ENCODE measurements at regions not wholly inside any gene's neighbourhood (a gene's known extent, or its start where the extent isn't known, plus 50 kb on each side); places are given as distances from the start of the nearest gene placed in this dataset.

GRCh38 chr7:45365341-45365740 is 207.8 kb downstream of the RAMP3 start:
- ATAC-seq (no peak), DNase-seq (no peak)
- H3K4me3 ChIP-seq = no peak overlapping the region
- H3K4me1 ChIP-seq = no peaks in the 10 kb centered on the region
- no peak for TF ChIP-seq CTCF (IDR thresholded peaks at IDR 0.05)
- intact Hi-C loops (cut with DNase I) = no loop called here
- no peak overlapping the region for H3K27ac ChIP-seq
- H3K36me3 ChIP-seq = no peaks in the 10 kb centered on the region
- H3K9me3 ChIP-seq = no peaks in the 10 kb centered on the region
- no peaks in the 10 kb centered on the region for H3K27me3 ChIP-seq (ENCODE audit: low read depth)

GRCh38 chr7:45366475-45366874 is 207.7 kb upstream of the ADCY1 start:
- Histone ChIP-seq H3K27me3 (ENCODE audit: low read depth) (no peaks in the 10 kb centered on the region), H3K36me3 (no peaks in the 10 kb centered on the region), H3K9me3 (no peaks in the 10 kb centered on the region), H3K27ac (no peak overlapping the region), H3K4me1 (no peaks in the 10 kb centered on the region), H3K4me3 (no peak overlapping the region)
- intact Hi-C loops (cut with DNase I) = no loop called here
- no peak for TF ChIP-seq CTCF (IDR thresholded peaks at IDR 0.05)
- DNase-seq (no peak), ATAC-seq (no peak)

GRCh38 chr7:45367026-45367425 is 207.1 kb upstream of the ADCY1 start:
- H3K27ac ChIP-seq = no peak overlapping the region
- intact Hi-C loops (cut with DNase I) = no loop called here
- no peaks in the 10 kb centered on the region for H3K4me1 ChIP-seq
- H3K4me3 ChIP-seq = no peak overlapping the region
- no peak for ATAC-seq
- H3K36me3 ChIP-seq = no peaks in the 10 kb centered on the region
- no peak for TF ChIP-seq CTCF (IDR thresholded peaks at IDR 0.05)
- no peaks in the 10 kb centered on the region for H3K27me3 ChIP-seq (ENCODE audit: low read depth)
- no peak for DNase-seq
- H3K9me3 ChIP-seq = no peaks in the 10 kb centered on the region

DNA sequence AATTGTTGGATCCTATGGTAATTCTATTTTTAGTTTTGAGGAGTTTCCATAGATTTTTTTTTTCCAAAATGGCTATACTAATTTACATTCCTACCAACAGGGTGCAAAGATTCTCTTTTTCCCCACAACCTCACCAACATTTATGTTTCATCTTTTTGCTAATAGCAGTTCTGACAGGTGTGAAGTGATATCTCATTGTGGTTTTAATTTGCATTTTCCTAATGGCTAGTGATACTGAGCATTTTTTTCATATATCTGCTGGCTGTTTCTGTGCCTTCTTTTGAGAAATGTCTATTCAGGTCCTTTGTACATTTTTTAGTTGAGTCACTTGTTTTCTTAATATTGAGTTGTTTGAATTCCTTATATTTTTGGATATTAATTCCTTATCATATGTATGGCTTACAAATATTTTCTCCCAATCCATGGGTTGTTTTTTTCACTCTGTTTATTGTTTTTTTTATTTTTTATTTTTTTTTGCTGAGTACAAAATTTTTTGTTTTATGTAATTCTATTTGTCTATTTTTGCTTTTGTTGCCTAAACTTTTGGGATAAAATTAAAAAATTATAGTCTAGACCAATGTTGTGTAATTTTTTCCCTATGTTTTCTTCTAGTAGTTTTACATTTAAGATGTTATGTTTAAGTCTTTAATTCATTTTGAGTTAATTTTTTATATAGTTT is 205.9 kb upstream of the ADCY1 start:
- H3K36me3 ChIP-seq = no peaks in the 10 kb centered on the region
- no peak for TF ChIP-seq CTCF (IDR thresholded peaks at IDR 0.05)
- no peaks in the 10 kb centered on the region for H3K4me1 ChIP-seq
- intact Hi-C loops (cut with DNase I) = no loop called here
- no peaks in the 10 kb centered on the region for H3K27me3 ChIP-seq (ENCODE audit: low read depth)
- ATAC-seq (no peak), DNase-seq (no peak)
- H3K4me3 ChIP-seq = no peak overlapping the region
- no peak overlapping the region for H3K27ac ChIP-seq
- no peaks in the 10 kb centered on the region for H3K9me3 ChIP-seq

- DNase-seq (no peak), ATAC-seq (no peak)
- Histone ChIP-seq H3K9me3 (no peaks in the 10 kb centered on the region), H3K27me3 (ENCODE audit: low read depth) (no peaks in the 10 kb centered on the region), H3K4me1 (no peaks in the 10 kb centered on the region), H3K36me3 (no peaks in the 10 kb centered on the region), H3K4me3 (no peak overlapping the region), H3K27ac (no peak overlapping the region)
- TF ChIP-seq CTCF (IDR thresholded peaks at IDR 0.05) = no peak
- intact Hi-C loops (cut with DNase I) = no loop called here
Observed at GRCh38 chr7:45384499-45384898, 189.7 kb upstream of the ADCY1 start.

Data from lower lobe of right lung (tissue), 2 donors.